HCT116 (cell line): ENCODE measurements at regions not wholly inside any gene's neighbourhood (a gene's known extent, or its start where the extent isn't known, plus 50 kb on each side); places are given as distances from the start of the nearest gene placed in this dataset.

Experiments used
- ATAC-seq: fragments of 200-7000 bp; cut with Tn5 transposase; 2 replicates; pipeline ENCODE4 v1.9.1; 2020; ENCODE audit warnings: mild to moderate bottlenecking, moderate library complexity
- BruUV-seq: library from RNA; stranded (reverse); fragments of 400-500 nt; replicated peaks from 2 replicates; lab custom pipeline; 2021; lab: Mats Ljungman, UMichigan
- CTCF ChIA-PET: fragments of 300-600 bp; sonication (Branson Sonifier 250); formaldehyde crosslinking; loops from one replicate; lab custom pipeline; 2021; ENCODE audit warnings: antibody characterized with exemption; lab: Charles Lee
- POLR2A ChIA-PET: fragments of 300-600, 350-600 bp; sonication (Branson Sonifier 250); formaldehyde crosslinking; loops from one replicate; lab custom pipeline; 2021; ENCODE audit warnings: antibody characterized with exemption; lab: Charles Lee
- RAD21 ChIA-PET, 2 experiments: fragments of 300-600 bp; sonication (Branson Sonifier 250); formaldehyde crosslinking; loops; one replicate each; lab custom pipeline; 2023; ENCODE audit warnings: low total read pairs in 2 of 2; ENCODE audit not compliant: uncharacterized antibody in 2 of 2, unreplicated experiment in 2 of 2, low non-redundant PET in 1 of 2; lab: Charles Lee
- DNase-seq: peaks from one replicate; pipeline ENCODE4 v3.0.0-alpha.2; 2010; ENCODE audit warnings: low read depth, low spot score
- H2AFZ ChIP-seq: fragments of 200-600 bp; shearing (Covaris generic), sonication (generic); 2 replicates; pipeline ENCODE4 v1.6.1; 2017; ENCODE audit warnings: low read depth, mixed run types, mixed read lengths, antibody characterized with exemption, low read length; ENCODE audit not compliant: poor library complexity, severe bottlenecking
- H3K27ac ChIP-seq: 2 replicates; pipeline ENCODE4 v1.5.1; 2012; ENCODE audit warnings: low read depth, low read length
- H3K27me3 ChIP-seq: fragments of 200-600 bp; sonication (generic); 2 replicates; pipeline ENCODE4 v1.6.1; 2016; ENCODE audit warnings: mixed run types, low read length, mixed read lengths; ENCODE audit not compliant: insufficient read depth
- H3K36me3 ChIP-seq, 2 experiments: fragments of 200-500 bp in 1 of 2; fragments of 200-600 bp in 1 of 2; sonication (Bioruptor generic) in 1 of 2; sonication (generic) in 1 of 2; 2 replicates each; pipeline versions ENCODE4 v1.5.1 to v1.6.1; 2014 to 2016; ENCODE audit warnings: low read length in 2 of 2, inconsistent platforms in 1 of 2, mixed read lengths in 1 of 2, mixed run types in 1 of 2; ENCODE audit not compliant: insufficient read depth in 2 of 2, control insufficient read depth in 1 of 2
- H3K4me1 ChIP-seq, 2 experiments: fragments of 200-600 bp in 1 of 2; sonication (generic) in 1 of 2; 2 replicates each; pipeline versions ENCODE4 v1.5.1 to v1.6.1; 2012 to 2017; ENCODE audit warnings: low read length in 2 of 2, inconsistent platforms in 1 of 2, mild to moderate bottlenecking in 1 of 2, mixed read lengths in 1 of 2, mixed run types in 1 of 2, moderate library complexity in 1 of 2; ENCODE audit not compliant: insufficient read depth in 2 of 2, control insufficient read depth in 1 of 2
- H3K4me2 ChIP-seq: fragments of 200-600 bp; sonication (generic); 2 replicates; pipeline ENCODE4 v1.6.1; 2017; ENCODE audit warnings: mixed run types, low read length, mixed read lengths
- H3K4me3 ChIP-seq, 2 experiments: fragments of 200-600 bp in 1 of 2; sonication (generic) in 1 of 2; replicated peaks in 1 of 2; 2 replicates each; pipeline ENCODE4 v1.5.1; 2011 to 2016; ENCODE audit warnings: low read length in 2 of 2, control low read depth in 1 of 2, low read depth in 1 of 2, mild to moderate bottlenecking in 1 of 2, mixed read lengths in 1 of 2, mixed run types in 1 of 2
- H3K79me2 ChIP-seq: fragments of 200-600 bp; sonication (generic); 2 replicates; pipeline ENCODE4 v1.6.1; 2017; ENCODE audit warnings: mild to moderate bottlenecking, mixed run types, low read length, moderate library complexity, mixed read lengths; ENCODE audit not compliant: insufficient read depth
- H3K9ac ChIP-seq: fragments of 200-600 bp; sonication (generic); 2 replicates; pipeline ENCODE4 v1.6.1; 2016; ENCODE audit warnings: low read length, mixed read lengths
- H3K9me2 ChIP-seq: fragments of 200-600 bp; sonication (generic), shearing (Covaris generic); 2 replicates; pipeline ENCODE4 v1.6.1; 2017; ENCODE audit warnings: mixed run types, mild to moderate bottlenecking, moderate library complexity; ENCODE audit not compliant: insufficient read depth
- H3K9me3 ChIP-seq, 2 experiments: fragments of 200-500 bp in 1 of 2; fragments of 200-600 bp in 1 of 2; sonication (Bioruptor generic) in 1 of 2; sonication (generic) in 1 of 2; 2 replicates each; pipeline ENCODE4 v1.6.1; 2014 to 2017; ENCODE audit warnings: low read length in 2 of 2, mixed read lengths in 2 of 2, inconsistent platforms in 1 of 2, low read depth in 1 of 2, mild to moderate bottlenecking in 1 of 2, mixed run types in 1 of 2, moderate library complexity in 1 of 2; ENCODE audit not compliant: control insufficient read depth in 1 of 2, insufficient read depth in 1 of 2
- H4K20me1 ChIP-seq: fragments of 200-600 bp; sonication (generic), shearing (Covaris generic); 2 replicates; pipeline ENCODE4 v1.6.1; 2017; ENCODE audit warnings: mixed run types, mild to moderate bottlenecking, moderate library complexity; ENCODE audit not compliant: insufficient read depth
- CBX3 ChIP-seq: IDR thresholded peaks from 2 replicates; pipeline ENCODE4 v1.6.1; 2012; ENCODE audit warnings: low read depth
- CEBPB ChIP-seq: IDR thresholded peaks from 2 replicates; pipeline ENCODE4 v1.6.1; 2012; ENCODE audit warnings: low read depth
- EZH2 ChIP-seq: fragments of 200-600 bp; sonication (generic); IDR thresholded peaks from 2 replicates; pipeline ENCODE4 v1.6.1; 2017; ENCODE audit warnings: antibody characterized with exemption, mixed run types
- EZH2phosphoT487 ChIP-seq: fragments of 200-600 bp; IDR thresholded peaks from 2 replicates; pipeline ENCODE4 v1.6.1; 2018; ENCODE audit warnings: antibody characterized with exemption, borderline replicate concordance
- FOSL1 ChIP-seq: IDR thresholded peaks from 2 replicates; pipeline ENCODE4 v1.6.1; 2012; ENCODE audit warnings: low read depth
- JUND ChIP-seq: IDR thresholded peaks from 2 replicates; pipeline ENCODE4 v1.6.1; 2012
- REST ChIP-seq: IDR thresholded peaks from 2 replicates; pipeline ENCODE4 v1.6.1; 2012; ENCODE audit warnings: low read depth
- YY1 ChIP-seq: IDR thresholded peaks from 2 replicates; pipeline ENCODE4 v1.6.1; 2011; ENCODE audit warnings: low read length, low read depth, moderate library complexity, mild to moderate bottlenecking; ENCODE audit not compliant: insufficient replicate concordance; ENCODE audit errors: extremely low read depth
- ZNF274 ChIP-seq: fragments of 200-500 bp; sonication (Bioruptor generic); IDR thresholded peaks from 2 replicates; pipeline ENCODE4 v1.6.1; 2014; ENCODE audit warnings: mild to moderate bottlenecking, low read depth, low read length, inconsistent platforms
- intact Hi-C: fragments of 100-400 bp; cut with micrococcal nuclease; formaldehyde crosslinking; loops from 2 replicates; pipeline ENCODE4 v1.10.0; 2022
- TF ChIP-seq, protein P1 (sequence below), 3 experiments: fragments of 200-600 bp in 1 of 3; sonication (generic) in 1 of 3; IDR thresholded peaks in 2 of 3; conservative IDR thresholded peaks in 1 of 3; 2 replicates each; pipeline ENCODE4 v1.5.1; 2012 to 2017; ENCODE audit warnings: low read depth in 2 of 3, low read length in 2 of 3, antibody characterized with exemption in 1 of 3, borderline replicate concordance in 1 of 3, control low read depth in 1 of 3, mild to moderate bottlenecking in 1 of 3, mixed read lengths in 1 of 3, mixed run types in 1 of 3, moderate library complexity in 1 of 3; ENCODE audit not compliant: insufficient read depth in 1 of 3
- TF ChIP-seq, protein P2 (sequence below): IDR thresholded peaks from 2 replicates; pipeline ENCODE4 v1.6.1; 2011; ENCODE audit warnings: mild to moderate bottlenecking, low read length, moderate library complexity; ENCODE audit not compliant: insufficient replicate concordance; ENCODE audit errors: extremely low read depth
- TF ChIP-seq, protein P3 (sequence below): IDR thresholded peaks from 2 replicates; pipeline ENCODE4 v1.6.1; 2012

DNA sequence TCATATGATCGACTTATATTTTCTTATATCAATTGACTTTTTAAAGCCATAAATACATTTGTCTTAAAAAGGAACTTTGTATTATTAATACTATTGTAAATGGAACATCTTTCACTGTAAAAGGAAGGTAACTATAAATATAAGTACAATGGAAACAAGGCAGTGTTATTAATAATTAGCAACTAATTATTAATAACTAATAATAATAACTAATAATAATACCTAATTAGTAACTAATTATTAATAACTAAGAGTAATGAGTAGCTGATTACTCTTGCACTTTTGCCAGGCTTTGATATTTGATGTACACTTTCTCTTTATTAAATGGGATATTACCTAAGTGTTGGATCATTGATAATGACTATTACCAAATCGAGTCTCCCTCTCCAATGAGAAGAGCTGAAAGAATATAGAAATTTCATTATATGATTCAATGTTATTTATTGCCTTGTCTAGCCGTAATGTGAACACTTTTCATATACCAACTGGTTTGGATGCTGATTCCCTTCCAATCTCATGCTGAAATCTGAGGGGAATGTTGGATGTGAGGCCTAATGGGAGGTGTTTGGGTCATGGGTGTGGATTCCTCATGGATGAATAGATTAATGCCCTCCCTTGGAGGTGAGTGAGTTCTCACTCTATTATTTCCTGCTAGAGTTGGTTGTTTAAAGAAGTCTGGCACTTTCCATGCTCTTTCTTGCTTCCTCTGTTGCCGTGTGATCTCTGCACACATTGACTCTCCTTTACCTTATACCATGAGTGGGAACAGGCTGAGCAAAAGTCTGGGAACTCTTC, 202.1 kb upstream of the ZBTB20 start:
- Histone ChIP-seq H3K27me3 (no peaks in the 10 kb centered on the region), H4K20me1 (no peaks in the 10 kb centered on the region), H3K4me3 (no peak overlapping the region), H3K9me2 (no peaks in the 10 kb centered on the region), H3K27ac (no peak overlapping the region), H2AFZ (no peak overlapping the region), H3K4me1 (no peaks in the 10 kb centered on the region), H3K9me3 (no peaks in the 10 kb centered on the region), H3K79me2 (no peaks in the 10 kb centered on the region), H3K36me3 (no peaks in the 10 kb centered on the region), H3K4me2 (no peak overlapping the region), H3K9ac (no peak overlapping the region)
- no peak for ATAC-seq
- DNase-seq = no peak
- TF ChIP-seq EZH2 = no peak
- no peak for TF ChIP-seq EZH2phosphoT487
- TF ChIP-seq FOSL1 = no peak
- TF ChIP-seq CEBPB = no peak
- TF ChIP-seq YY1 = no peak
- TF ChIP-seq CBX3 = no peak
- TF ChIP-seq, protein P1, sequence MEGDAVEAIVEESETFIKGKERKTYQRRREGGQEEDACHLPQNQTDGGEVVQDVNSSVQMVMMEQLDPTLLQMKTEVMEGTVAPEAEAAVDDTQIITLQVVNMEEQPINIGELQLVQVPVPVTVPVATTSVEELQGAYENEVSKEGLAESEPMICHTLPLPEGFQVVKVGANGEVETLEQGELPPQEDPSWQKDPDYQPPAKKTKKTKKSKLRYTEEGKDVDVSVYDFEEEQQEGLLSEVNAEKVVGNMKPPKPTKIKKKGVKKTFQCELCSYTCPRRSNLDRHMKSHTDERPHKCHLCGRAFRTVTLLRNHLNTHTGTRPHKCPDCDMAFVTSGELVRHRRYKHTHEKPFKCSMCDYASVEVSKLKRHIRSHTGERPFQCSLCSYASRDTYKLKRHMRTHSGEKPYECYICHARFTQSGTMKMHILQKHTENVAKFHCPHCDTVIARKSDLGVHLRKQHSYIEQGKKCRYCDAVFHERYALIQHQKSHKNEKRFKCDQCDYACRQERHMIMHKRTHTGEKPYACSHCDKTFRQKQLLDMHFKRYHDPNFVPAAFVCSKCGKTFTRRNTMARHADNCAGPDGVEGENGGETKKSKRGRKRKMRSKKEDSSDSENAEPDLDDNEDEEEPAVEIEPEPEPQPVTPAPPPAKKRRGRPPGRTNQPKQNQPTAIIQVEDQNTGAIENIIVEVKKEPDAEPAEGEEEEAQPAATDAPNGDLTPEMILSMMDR (IDR thresholded peaks at IDR 0.05 in 2 of 3, conservative IDR thresholded peaks at IDR 0.05 in 1 of 3; ENCODE audit: borderline replicate concordance in 1 of 3, insufficient read depth in 1 of 3, low read depth in 2 of 3, low read length in 2 of 3) = no peak
- no peak for TF ChIP-seq REST
- TF ChIP-seq, protein P2, sequence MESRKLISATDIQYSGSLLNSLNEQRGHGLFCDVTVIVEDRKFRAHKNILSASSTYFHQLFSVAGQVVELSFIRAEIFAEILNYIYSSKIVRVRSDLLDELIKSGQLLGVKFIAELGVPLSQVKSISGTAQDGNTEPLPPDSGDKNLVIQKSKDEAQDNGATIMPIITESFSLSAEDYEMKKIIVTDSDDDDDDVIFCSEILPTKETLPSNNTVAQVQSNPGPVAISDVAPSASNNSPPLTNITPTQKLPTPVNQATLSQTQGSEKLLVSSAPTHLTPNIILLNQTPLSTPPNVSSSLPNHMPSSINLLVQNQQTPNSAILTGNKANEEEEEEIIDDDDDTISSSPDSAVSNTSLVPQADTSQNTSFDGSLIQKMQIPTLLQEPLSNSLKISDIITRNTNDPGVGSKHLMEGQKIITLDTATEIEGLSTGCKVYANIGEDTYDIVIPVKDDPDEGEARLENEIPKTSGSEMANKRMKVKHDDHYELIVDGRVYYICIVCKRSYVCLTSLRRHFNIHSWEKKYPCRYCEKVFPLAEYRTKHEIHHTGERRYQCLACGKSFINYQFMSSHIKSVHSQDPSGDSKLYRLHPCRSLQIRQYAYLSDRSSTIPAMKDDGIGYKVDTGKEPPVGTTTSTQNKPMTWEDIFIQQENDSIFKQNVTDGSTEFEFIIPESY = no peak
- TF ChIP-seq ZNF274 = no peak
- no peak for TF ChIP-seq JUND
- TF ChIP-seq, protein P3, sequence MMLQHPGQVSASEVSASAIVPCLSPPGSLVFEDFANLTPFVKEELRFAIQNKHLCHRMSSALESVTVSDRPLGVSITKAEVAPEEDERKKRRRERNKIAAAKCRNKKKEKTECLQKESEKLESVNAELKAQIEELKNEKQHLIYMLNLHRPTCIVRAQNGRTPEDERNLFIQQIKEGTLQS = no peak
- RAD21 ChIA-PET = no interaction called here
- POLR2A ChIA-PET = no interaction called here
- no TSS peak for BruUV-seq
- CTCF ChIA-PET = no interaction called here
- intact Hi-C loops = no loop called here
